ENCODE measurements at regions not wholly inside any gene's neighbourhood (a gene's known extent, or its start where the extent isn't known, plus 50 kb on each side); places are given as distances from the start of the nearest gene placed in this dataset.

DNA sequence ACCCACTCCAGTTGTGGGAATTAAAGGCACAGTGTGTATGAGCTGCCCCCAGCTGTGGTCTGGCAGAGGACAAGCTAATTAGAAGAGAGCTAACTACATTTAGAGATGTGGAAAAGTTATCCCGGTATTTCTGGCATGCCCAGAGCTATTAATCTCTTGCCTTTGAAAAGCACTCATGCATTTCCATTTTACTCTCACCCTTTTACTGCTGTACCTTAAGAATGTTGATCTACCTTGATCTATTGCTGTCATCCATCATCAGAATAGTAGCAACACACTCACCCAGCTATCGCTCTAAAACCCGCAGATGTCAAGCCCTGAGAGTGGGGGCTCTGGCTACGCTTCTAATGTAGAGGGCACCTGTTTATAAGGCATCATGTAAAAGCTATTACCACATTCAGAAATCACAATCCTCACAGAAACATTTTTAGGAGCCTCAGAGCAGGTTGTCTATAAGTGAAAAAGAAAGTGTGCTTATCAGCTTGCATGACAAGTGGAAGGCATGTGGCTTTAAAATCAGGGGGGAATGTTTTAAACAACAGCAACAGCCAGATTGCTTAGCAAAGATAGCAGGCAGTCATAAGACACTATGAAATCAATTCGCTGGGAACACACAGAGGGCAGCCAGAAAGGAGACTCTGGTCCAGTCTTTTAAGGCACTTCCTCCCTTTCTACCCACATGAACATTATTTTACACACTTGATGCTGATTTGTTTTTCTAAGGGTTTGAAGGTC, 224.2 kb upstream of the IRS2 start:
- 86 to 94% methylated on average over 1 to 2 of the region's 5 CpGs for WGBS, 2 experiments (ENCODE audit: insufficient coverage in 2 of 2)
- Histone ChIP-seq H3K9me3 (ENCODE audit: control insufficient read depth, low read length) (no peaks in the 10 kb centered on the region), H3K4me1 (ENCODE audit: control insufficient read depth, insufficient read depth, low read length, poor library complexity, severe bottlenecking) (peaks cover 20% of the 10 kb centered on the region), H3K36me3 (ENCODE audit: control insufficient read depth, insufficient read depth, low read length) (no peaks in the 10 kb centered on the region), H3K27ac (ENCODE audit: low read depth, low read length, severe bottlenecking) (no peak overlapping the region), H3K4me3 (ENCODE audit: extremely low read depth, insufficient read depth, low read length, poor library complexity, severe bottlenecking) (no peak overlapping the region)

DNA sequence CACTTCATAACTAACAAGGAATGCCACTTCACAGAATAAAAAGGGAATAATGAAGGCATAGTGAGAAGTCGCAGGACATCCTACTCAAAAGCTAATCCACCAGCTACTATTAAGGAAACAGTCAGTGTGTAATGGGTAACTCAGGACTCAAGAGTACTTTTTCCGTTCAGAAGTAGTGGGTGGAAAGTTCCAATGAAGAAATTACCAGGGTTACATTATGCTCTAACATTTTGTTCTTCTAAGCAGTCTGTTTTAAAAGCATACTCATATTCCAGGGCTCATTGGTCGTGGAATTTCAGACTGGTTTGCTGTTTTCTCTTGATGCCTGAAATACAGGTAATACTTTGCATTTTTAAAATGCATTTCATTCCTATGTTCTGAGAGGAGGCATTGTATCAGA, 222.4 kb upstream of the IRS2 start:
- no peak overlapping the region for H3K27ac ChIP-seq (ENCODE audit: low read depth, low read length, severe bottlenecking)

DNA sequence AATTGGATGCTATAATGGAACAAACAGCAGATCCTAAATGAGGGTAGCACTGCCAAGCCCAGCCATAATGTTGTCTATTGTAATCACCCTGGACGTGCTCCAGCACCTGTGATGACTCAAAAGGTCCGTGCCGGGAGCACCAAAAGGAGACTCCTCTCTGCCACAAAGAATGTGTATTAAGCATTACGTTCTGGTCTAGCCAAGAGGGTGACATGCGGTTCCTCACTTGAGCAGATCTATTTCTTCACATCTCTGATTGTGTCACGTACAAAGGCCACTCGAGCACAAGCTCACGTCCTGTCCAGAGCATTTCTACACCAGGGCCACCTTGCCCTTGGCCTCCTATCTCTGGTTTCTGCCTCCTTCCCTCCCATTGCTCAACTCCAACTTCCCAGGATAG, 219.9 kb upstream of the IRS2 start:
- H3K4me3 ChIP-seq (ENCODE audit: extremely low read depth, insufficient read depth, low read length, poor library complexity, severe bottlenecking) = no peak overlapping the region
- no peaks in the 10 kb centered on the region for H3K36me3 ChIP-seq (ENCODE audit: control insufficient read depth, insufficient read depth, low read length)
- H3K4me1 ChIP-seq (ENCODE audit: control insufficient read depth, insufficient read depth, low read length, poor library complexity, severe bottlenecking) = peaks cover 18% of the 10 kb centered on the region
- H3K27ac ChIP-seq (ENCODE audit: low read depth, low read length, severe bottlenecking) = no peak overlapping the region
- no peaks in the 10 kb centered on the region for H3K9me3 ChIP-seq (ENCODE audit: control insufficient read depth, low read length)
- WGBS, 2 experiments (ENCODE audit: insufficient coverage in 2 of 2) = 89 to 90% methylated on average over 8 of the region's 8 CpGs

More for the DNA sequence above, 222.4 kb upstream of the IRS2 start:
- 100% methylated on average over 1 of the region's 3 CpGs for whole genome bisulfite sequencing, 2 experiments (ENCODE audit: insufficient coverage in 2 of 2)
- Histone ChIP-seq H3K36me3 (ENCODE audit: control insufficient read depth, insufficient read depth, low read length) (no peaks in the 10 kb centered on the region), H3K9me3 (ENCODE audit: control insufficient read depth, low read length) (no peaks in the 10 kb centered on the region), H3K4me1 (ENCODE audit: control insufficient read depth, insufficient read depth, low read length, poor library complexity, severe bottlenecking) (peaks cover 20% of the 10 kb centered on the region), H3K4me3 (ENCODE audit: extremely low read depth, insufficient read depth, low read length, poor library complexity, severe bottlenecking) (no peak overlapping the region)

DNA sequence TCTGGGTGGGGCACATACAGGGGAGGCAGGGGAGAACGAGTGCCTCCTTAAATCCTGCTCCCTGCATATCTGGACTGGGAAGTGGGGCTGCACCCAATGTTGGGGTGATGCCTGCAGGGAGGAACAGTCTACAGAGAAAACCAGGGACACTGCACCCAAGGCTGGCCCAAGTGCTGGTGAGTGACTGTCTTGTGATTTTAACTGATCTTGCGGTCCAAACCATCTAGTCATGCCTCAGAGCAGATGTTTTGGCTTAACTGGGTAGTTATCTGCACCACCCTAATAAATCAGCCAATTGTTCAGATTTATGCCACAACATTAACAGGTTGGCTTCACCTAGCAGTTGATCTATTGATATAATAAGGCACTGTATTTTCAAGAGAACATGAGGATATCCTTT, 219.2 kb upstream of the IRS2 start:
- no peaks in the 10 kb centered on the region for H3K36me3 ChIP-seq (ENCODE audit: control insufficient read depth, insufficient read depth, low read length)
- H3K4me3 ChIP-seq (ENCODE audit: extremely low read depth, insufficient read depth, low read length, poor library complexity, severe bottlenecking) = no peak overlapping the region
- peaks cover 11% of the 10 kb centered on the region for H3K4me1 ChIP-seq (ENCODE audit: control insufficient read depth, insufficient read depth, low read length, poor library complexity, severe bottlenecking)
- H3K27ac ChIP-seq (ENCODE audit: low read depth, low read length, severe bottlenecking) = no peak overlapping the region
- H3K9me3 ChIP-seq (ENCODE audit: control insufficient read depth, low read length) = no peaks in the 10 kb centered on the region
- 79 to 86% methylated on average over 2 of the region's 2 CpGs for WGBS, 2 experiments (ENCODE audit: insufficient coverage in 2 of 2)

DNA sequence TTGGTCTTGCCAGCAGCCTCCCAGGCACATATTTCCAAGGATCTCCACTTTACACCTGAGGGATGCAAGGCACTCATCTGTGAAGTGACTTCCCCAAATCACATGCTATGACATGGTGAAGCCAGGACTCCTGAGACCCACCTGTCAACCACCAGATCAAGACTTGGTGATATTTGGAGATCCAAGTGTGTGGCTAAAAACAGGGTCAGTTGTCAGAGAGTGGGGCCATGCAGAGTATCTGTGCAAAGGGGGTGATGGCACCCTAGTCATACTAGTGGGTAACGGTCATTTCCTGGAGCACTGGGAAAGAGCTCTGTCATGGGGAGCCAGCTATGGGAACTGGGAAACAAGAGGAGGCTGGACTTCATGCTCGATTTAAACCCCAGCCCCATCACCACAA, 218.4 kb upstream of the IRS2 start:
- Histone ChIP-seq H3K4me3 (ENCODE audit: extremely low read depth, insufficient read depth, low read length, poor library complexity, severe bottlenecking) (no peak overlapping the region), H3K36me3 (ENCODE audit: control insufficient read depth, insufficient read depth, low read length) (no peaks in the 10 kb centered on the region), H3K27ac (ENCODE audit: low read depth, low read length, severe bottlenecking) (no peak overlapping the region), H3K4me1 (ENCODE audit: control insufficient read depth, insufficient read depth, low read length, poor library complexity, severe bottlenecking) (peaks cover 7% of the 10 kb centered on the region), H3K9me3 (ENCODE audit: control insufficient read depth, low read length) (no peaks in the 10 kb centered on the region)
- 100% methylated on average over 1 of the region's 2 CpGs for WGBS, 2 experiments (ENCODE audit: insufficient coverage in 2 of 2)

DNA sequence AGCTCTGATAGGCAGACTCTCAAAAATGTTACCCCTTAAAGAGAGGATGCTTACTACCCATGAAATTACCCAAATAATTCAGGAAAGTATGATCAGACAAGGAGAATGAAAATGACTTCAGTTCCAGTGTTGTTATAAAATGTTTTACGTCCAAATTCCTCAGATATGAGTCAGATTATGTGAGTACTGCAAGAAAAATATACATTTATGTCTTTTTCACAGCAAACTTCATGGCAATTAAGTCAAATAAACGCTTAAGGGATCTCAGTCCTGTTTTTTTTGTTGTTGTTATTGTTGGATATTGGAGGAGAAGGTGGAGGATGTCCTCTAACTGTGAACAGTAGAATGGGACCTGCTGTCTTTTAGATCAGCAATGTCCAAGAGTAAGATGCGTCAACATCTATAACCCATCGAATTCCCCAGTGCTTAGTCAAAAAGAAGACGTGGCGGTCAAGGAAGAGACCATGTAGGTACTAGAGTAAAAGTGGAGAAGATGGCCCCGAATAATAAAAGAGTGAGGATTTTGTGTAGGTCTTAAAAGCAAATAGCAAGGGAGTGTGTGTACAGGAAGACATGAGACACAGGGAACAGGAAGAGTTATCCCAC, 215.4 kb upstream of the IRS2 start:
- Histone ChIP-seq H3K4me1 (ENCODE audit: control insufficient read depth, insufficient read depth, low read length, poor library complexity, severe bottlenecking) (peaks cover 9% of the 10 kb centered on the region), H3K36me3 (ENCODE audit: control insufficient read depth, insufficient read depth, low read length) (no peaks in the 10 kb centered on the region), H3K9me3 (ENCODE audit: control insufficient read depth, low read length) (no peaks in the 10 kb centered on the region), H3K4me3 (ENCODE audit: extremely low read depth, insufficient read depth, low read length, poor library complexity, severe bottlenecking) (no peak overlapping the region), H3K27ac (ENCODE audit: low read depth, low read length, severe bottlenecking) (no peak overlapping the region)
- 90 to 98% methylated on average over 5 of the region's 7 CpGs for WGBS, 2 experiments (ENCODE audit: insufficient coverage in 2 of 2)

DNA sequence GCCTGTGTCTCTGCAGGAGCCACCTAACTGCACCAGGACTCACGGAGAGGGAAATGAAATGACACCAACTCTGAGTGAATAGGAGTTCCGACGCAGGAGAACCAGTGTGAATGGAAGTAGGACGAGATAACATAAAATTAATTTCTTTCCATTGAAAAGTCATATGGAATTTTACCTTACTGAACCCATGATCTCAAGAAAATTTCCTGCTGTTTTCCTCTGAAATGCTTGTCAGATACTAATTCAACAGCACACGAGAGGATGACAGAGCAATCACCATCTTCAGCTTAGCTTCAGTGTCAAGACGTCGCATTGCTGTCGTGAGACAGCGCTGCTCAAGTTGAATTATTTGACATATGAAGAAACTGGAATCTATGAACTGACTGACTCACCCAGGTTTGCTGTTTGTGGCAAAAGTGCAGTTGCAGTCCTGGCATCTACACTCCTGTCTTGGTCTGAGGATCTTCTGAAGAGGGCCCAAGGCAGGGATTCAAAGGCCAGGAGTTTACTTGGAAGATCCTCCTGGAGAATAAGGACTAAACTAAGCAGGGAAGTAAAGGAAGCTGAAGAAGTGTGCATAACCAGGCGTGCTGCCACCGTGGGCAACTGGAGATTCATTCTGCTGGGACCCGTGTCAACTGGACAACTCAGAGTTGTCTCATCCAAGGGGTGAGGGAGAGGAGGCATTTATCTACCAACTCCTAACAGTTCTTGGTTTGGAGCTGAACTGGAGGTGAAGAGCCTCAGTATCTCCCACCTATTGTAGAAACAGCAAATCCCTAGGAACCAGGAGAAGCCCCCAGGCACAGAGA, 214.4 kb upstream of the IRS2 start:
- H3K27ac ChIP-seq (ENCODE audit: low read depth, low read length, severe bottlenecking) = no peak overlapping the region
- 92 to 94% methylated on average over 5 to 7 of the region's 12 CpGs for WGBS, 2 experiments (ENCODE audit: insufficient coverage in 2 of 2)
- no peaks in the 10 kb centered on the region for H3K36me3 ChIP-seq (ENCODE audit: control insufficient read depth, insufficient read depth, low read length)

DNA sequence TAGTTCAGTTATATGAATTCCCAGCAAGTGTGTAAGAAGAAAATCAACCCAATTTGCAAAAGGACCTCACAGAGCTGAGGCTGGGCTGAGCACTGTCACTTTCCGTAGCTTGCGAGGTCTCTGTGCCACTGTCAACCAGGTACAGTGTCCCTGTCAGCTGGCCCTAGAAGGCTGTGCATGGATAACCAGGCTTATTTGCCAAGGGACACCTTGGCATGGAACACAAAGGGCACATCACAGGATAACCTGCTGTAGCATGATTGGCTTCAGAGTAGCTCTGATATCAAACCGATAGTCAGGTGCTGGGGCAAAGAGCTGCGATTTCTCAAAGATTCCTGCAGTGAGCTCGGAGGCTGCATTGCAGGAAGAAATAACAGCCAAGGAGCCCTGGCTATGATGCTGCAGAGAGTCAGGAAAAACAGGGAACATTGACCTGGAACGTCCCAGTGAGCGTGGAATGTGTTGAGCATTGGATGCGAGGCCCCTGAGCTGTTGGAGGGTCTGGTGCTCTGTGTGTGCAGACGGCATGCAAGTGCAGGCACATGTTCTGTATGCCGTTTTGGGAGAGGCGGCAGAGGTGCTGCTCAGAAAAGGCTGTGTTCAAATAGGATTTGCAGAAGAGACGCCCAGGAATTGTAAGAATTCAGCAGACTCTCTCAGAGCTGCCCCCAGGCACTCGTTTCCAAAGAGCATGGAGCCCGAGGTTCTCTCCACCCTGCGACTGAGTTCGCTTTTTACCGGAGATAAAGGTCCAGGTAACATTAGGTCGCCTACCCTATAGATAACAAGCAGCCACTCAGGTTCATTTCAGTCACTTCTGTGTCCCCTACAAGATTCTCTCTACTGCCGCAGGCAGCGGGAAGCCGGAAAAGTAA, 213.5 kb upstream of the IRS2 start:
- Histone ChIP-seq H3K4me1 (ENCODE audit: control insufficient read depth, insufficient read depth, low read length, poor library complexity, severe bottlenecking) (peaks cover 9% of the 10 kb centered on the region), H3K4me3 (ENCODE audit: extremely low read depth, insufficient read depth, low read length, poor library complexity, severe bottlenecking) (no peak overlapping the region), H3K27ac (ENCODE audit: low read depth, low read length, severe bottlenecking) (no peak overlapping the region), H3K36me3 (ENCODE audit: control insufficient read depth, insufficient read depth, low read length) (no peaks in the 10 kb centered on the region), H3K9me3 (ENCODE audit: control insufficient read depth, low read length) (no peaks in the 10 kb centered on the region)
- WGBS, 2 experiments (ENCODE audit: insufficient coverage in 2 of 2) = 83 to 90% methylated on average over 18 to 21 of the region's 21 CpGs

More for the DNA sequence above, 214.4 kb upstream of the IRS2 start:
- H3K4me3 ChIP-seq (ENCODE audit: extremely low read depth, insufficient read depth, low read length, poor library complexity, severe bottlenecking) = no peak overlapping the region
- H3K9me3 ChIP-seq (ENCODE audit: control insufficient read depth, low read length) = no peaks in the 10 kb centered on the region
- H3K4me1 ChIP-seq (ENCODE audit: control insufficient read depth, insufficient read depth, low read length, poor library complexity, severe bottlenecking) = peaks cover 9% of the 10 kb centered on the region

DNA sequence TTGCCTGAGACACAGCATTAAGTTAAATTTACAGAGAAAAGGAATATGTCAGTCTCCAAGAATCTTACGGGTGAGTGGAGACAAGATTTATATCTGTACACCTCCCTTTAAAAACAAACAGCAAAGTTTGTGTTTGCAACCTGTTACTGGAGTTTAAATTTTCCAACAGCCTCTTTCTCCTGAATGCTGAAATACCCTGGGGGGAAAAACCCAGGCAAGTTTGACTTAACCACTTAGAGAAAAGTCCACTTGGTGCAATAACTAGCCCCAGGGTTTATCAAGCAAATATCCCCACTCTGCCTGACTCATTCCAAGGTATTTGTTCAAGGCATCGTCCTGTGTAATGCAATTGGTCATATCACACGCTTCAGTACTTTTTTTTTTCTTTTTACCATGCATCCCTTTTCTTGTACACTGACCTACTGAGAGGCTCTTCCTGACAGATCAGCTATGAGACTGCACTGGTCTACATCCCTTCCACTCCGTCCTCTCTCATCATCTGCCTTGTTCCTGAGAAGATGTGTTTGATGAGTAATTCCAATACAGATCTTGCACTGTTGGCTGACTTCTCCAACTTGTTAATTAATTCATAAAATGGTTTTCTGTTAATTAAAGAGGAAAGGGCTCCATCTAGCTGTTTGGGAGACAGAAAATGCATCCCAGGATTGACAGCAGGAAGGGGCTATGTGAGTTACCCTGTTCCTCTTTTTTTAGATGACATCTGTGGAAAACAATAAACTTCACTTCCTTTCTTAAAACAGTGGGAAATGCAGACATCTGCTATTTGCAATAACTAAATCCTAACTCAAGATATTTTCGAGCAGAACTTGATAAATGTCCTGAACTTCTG, 212.5 kb upstream of the IRS2 start:
- no peaks in the 10 kb centered on the region for H3K9me3 ChIP-seq (ENCODE audit: control insufficient read depth, low read length)
- H3K27ac ChIP-seq (ENCODE audit: low read depth, low read length, severe bottlenecking) = no peak overlapping the region
- H3K4me3 ChIP-seq (ENCODE audit: extremely low read depth, insufficient read depth, low read length, poor library complexity, severe bottlenecking) = no peak overlapping the region
- H3K36me3 ChIP-seq (ENCODE audit: control insufficient read depth, insufficient read depth, low read length) = no peaks in the 10 kb centered on the region
- WGBS, 2 experiments (ENCODE audit: insufficient coverage in 2 of 2) = 50 to 96% methylated on average over 1 to 3 of the region's 5 CpGs
- H3K4me1 ChIP-seq (ENCODE audit: control insufficient read depth, insufficient read depth, low read length, poor library complexity, severe bottlenecking) = peaks cover 9% of the 10 kb centered on the region

Data from mesodermal cell (in vitro differentiated cells).